GM21717 (cell line): ENCODE measurements at regions not wholly inside any gene's neighbourhood (a gene's known extent, or its start where the extent isn't known, plus 50 kb on each side); places are given as distances from the start of the nearest gene placed in this dataset.

ENCODE experiments used
- ATAC-seq: cut with Tn5 transposase; IDR thresholded peaks from one replicate; pipeline ENCODE4 v1.9.1; 2021; ENCODE audit warnings: mild to moderate bottlenecking, moderate library complexity; ENCODE audit not compliant: unreplicated experiment

DNA sequence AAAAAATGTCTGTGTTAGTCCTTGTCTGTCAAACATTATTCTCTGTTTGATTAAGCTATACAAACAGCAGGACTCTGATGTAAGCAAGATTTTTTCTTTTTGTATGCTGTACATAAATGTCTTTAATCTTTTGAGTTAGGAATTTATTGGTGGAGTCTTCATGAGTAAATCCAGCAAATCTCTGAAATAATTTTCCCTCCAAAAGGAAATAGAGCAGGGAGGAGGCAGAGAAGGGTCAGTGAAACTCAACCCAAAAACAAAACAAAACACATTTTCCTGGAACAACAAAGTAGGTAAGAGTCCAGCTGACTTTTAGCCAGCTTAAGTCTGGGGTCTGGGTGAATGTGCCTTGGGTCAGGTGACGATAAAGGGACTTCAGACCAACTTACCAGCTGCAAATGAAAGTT, 113.7 kb downstream of the FOXA2 start:
- ATAC-seq: no peak

DNA sequence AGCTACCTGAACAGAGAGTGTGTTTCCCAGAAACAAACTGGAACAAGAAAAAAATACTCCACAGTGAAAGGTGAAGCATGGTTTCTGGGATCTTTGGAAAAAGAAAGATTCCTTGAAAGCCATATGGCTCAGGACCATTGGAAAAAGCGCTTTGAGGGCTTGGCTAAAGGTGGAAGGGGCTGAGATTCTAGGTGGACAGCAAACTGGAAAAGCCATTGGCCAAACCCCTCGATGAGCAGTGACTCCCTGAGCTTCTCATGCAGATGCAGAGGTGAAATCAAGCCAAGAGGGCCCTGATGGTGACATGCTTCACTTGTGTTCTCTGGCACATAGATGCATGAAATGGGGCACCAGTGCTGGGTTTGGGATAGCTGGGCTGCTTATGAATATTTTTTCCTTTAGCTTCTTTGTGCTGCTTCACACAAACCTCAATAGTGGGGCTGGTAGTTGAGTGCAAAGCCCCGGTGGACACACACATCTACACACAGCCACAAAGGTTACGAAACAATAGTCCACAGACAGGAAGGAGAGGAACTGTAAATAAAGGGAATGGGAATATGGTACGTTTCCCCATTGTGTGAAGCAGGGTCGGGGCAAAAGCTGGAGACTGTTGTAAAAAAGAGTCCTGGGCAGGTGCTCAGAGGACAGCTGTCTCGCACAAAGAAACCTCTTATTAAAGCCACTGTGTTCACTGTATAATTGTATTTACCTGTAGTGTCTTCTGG, 117.8 kb downstream of the FOXA2 start:
- no peak for ATAC-seq

DNA sequence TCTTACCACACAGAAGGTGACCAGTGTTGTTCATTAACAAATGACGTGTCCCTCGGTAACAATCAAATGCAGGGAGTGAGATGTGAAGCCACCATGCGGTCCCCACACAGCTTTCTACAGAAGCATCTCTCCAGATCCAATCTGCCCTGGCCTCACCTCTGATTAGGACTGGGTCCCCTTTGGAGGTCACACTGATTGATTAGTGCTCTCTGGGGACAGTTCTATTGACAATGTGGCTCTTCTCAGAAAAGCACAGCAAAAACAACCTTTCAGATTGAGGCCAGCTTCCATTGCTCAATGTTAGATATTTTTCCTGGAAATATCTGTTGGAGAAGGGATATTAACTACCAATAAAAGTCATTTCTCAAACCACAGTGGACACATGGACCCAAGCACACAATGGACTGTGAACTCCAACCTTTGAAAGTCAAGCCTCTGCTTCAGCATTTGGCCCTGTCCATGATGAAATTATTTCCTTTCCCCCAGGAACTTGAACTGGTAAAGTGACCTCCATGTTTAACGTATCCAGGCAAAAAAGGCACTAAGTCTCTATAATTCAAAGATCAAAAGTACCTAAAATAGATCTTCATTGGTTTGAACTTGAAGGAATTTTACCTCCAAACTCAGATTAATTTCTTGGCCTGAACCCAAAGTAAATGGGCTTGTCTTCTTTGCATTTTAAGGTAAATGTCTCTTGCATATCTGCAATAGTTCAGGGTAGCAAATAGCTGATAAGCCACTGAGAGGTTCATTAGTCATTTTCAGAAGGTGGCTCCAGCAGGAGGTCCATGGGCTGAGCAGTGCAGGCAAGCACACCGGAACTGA, 118.5 kb downstream of the FOXA2 start:
- ATAC-seq: no peak

DNA sequence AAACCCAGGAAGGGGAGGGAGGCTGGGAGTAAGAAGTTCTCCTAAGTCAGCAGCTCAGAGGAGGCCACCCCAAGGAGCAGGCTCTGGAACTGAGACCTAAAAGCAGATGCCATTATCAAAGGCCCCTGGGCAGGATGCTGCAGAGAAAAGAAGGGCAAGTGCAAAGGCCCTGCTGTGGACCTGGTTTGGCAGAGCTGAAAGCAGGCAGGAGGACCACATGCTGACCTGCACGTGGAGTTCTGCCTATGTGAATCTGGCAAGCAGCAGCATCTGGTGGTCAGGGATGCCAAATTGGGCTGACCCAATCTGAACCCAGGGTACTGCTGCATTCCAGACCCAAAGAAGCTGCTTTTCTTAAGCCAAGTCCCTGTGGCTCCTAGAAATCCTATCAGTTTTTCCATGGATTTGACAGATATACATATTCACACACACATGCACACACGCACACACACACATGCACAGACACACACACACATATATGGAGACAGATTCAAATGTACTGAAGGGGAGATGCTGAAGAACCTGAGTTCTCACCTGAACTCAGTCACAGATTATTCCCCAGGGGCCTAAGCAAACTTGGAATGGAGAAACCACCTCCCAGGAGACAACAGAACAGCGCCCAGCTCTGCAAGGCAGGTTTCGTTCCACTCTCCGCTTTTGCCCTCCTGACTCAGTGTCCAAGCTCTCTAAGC, 119.9 kb downstream of the FOXA2 start:
- ATAC-seq: no peak

DNA sequence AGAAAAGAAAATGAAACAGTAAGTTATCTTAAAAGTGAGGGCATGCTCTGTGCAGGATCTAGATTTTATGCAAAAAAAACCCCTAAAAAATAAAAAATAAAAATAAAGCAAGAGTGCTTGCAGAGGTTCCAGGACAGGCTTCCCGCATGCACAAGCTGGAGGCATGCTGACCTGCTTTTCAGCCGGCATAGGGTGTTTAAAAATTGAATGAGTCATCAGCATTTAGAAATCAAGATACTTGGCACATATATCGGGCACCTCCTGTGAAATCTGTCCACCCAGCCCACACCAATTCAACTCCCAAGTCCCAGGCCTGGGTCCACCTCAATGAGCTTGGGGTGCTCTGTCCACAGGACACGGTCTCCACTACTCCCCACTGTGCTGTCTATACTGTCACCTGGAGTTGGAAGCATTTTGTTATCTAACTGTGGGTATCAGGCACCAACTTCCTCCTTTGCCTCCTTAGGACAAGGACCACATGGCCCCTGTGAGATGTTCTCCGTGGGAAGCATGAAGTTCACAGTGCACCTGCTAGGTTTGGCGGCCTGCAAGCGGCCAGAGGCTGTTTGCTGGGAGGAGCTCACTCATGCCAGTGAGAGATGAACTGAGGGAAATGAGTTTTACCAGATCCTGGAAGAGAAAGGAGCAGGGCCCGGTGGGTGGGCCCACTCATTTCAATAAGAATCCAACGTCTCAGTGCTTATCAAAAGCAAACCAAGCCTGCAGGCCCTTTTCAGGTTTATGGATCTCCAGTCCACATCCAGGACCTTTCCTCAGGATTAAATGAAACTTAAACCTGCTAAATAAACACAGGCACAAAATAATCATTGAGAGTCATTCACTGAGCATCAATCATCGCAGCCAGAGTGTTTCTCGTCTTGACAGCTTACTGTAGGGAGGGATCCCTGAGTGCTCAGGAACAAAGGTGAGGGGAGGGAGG, 121.1 kb downstream of the FOXA2 start:
- no peak for ATAC-seq

DNA sequence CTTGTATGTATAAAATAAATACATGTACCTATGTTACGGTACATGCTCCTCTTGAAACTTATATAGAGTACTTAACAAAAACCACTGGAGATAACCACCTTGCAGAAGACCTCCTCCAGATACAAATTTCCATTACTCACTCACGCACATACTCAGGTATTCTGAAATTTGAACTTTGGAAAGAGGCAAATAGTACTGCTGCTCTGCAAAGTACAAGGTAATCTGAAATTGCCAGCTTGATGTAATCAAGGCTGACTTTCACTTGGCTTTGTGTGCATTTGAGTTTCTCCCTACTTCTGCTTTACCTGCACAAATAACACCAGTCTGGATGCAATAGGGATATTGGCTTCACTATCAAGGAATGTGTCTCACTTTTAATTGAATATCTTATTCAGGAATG, 123.6 kb downstream of the FOXA2 start:
- no peak for ATAC-seq

DNA sequence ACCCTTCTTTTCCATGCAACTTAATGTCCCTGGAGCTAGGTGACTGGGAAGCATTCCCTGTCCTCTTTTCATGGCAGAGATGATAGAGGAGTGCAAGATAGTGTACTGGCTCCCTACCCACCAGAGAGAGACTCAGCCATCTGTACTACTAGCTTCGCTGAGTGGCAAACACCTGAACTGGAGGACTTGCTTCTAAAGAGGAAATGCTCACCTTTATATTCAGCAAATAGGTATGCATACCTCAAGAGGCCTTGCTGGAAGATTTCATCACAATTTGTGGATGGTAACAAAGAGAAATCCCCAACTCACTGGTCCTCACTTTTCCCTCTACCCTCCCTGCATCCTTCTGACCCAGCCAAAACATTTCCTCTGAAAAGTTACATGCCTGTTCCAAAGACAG, 124.1 kb downstream of the FOXA2 start:
- no peak for ATAC-seq

DNA sequence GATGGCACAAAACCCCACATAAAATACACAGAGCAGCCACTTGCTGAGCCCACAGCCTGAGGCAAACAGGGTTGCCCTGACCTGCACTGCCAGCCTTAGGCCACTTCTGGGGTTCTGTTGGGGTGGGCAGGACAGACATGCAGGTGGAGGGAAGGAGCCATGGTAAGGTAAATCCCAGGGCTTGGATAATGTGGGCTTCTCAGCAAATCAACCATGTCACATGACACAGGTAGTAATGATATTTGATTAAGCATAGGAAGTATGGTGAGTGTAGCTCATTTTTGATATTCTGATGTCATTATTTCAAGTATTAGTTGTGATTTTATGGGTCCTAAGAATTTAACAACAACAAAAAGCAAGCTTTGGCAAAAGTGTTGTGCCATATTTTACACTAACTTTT, 124.6 kb downstream of the FOXA2 start:
- no peak for ATAC-seq

DNA sequence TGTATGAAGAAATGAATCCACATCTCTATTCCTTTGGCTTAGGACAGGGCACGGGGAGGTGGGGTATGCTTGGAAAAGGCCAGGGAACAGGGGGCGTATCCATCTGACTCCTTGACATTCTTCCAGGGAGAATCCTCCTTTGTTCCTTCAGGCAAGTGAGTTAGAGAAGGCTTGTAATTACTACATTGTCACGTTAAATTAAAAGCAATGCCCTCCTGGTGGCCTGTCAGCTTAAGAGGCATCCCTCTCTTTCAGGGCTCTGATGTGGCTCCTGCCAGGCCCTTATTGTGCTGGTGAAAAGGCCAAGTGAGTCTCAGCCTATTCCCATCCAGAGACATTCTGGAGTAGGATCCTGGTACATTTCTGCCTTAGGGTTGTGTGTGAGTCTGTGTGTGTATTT, 128.3 kb downstream of the FOXA2 start:
- ATAC-seq: no peak

DNA sequence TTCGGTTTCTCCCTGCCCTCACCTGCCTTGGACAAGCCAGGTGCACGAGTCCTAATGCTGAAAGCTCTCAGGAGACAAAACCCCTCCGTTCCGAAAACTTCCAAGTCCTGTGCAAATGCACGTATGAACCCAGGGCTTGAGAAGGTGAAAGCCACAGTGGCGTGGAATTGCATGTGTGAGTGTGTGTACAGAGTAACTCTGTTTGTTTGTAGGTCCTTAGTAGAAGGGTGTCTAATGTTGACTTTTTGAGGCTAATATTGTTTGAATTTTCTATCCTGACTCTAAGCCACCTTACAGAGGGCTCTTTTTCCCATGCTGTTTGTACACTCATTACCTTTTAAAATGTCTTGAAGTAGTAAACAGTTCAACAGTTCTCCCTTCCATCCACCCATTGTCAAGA, 129.1 kb downstream of the FOXA2 start:
- no peak for ATAC-seq

DNA sequence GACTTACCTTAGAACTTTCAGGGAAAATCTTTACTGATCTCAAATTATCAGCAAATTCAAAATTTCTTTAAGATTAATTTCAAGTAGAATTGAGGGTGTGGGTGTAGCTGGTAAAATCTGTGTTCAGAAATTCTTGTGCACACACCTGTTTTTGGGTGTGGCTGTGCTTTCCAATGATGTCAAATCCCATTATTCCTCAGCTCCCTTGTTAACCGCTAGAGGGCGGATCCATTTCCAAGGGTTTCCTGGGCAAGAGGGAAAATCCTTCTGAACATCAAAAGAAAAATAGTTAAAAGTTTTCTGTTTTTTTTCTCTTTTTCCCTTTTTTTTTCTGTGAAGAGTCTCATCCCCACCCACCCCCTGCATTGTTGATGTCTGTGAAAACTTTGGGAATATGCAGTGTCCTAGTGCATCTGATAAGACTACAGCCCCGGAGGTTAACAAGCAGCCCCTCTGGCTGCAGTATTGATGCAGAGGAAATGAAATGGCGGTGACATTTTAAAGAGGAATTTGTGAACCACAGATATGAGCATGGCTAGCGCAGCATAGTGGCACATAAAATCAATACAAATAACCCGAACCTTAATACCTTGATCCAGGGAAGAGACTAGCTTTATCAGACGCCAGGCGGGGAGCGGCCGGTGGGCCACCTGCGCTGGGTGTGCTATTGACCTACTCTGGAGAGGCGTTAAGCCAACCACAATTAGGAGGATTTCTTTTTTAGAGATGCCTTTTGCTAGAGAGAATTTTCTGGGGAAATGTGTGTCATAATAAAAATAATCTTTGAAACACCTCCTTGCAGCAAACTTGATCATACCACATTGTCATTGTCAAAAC, 130.9 kb downstream of the FOXA2 start:
- ATAC-seq: no peak

DNA sequence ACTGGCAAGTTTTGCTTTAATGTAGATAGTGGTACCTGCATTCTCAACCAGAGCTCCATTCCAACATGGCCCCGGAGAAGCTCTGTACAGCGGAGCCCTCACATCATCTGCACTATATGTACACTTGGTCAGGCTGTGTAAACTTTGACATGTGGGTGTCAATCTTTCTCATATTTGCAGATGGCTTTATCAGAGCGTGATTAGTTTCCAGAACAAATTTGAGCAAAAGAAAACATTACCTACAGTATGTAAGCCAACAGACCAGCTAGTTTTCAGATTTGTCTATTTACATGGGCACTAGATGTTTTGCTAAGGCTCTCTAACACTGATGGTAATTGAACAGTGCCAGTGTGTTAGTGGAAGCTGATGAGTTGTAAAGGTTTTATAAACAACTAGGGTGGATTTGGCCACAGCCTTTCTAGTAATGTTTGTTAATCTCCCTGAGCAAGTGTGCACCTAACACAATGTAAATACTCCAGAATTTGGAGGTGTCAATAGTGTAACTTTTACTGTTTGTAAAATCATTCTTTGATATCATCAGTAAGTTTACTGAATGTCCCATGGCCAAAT, 131.8 kb downstream of the FOXA2 start:
- no peak for ATAC-seq

DNA sequence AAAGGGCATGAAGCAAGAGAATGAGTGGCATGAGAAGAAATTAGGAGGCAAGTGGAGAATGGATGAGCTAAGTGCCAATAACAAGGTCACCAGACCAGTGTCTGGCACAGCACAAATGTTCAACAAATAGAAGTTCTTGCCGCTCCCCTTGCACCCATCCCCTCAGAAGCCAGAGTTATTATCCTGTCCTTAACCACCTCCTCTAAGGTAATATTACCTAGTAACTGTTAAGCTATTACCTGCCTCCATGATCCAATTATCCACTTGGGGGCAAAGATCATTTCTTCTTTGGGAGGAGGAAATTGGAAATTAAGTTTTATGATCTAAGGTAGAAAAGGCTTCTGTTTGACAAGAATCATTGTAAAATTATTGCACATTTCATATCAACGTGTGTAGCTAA, 133.8 kb downstream of the FOXA2 start:
- no peak for ATAC-seq

DNA sequence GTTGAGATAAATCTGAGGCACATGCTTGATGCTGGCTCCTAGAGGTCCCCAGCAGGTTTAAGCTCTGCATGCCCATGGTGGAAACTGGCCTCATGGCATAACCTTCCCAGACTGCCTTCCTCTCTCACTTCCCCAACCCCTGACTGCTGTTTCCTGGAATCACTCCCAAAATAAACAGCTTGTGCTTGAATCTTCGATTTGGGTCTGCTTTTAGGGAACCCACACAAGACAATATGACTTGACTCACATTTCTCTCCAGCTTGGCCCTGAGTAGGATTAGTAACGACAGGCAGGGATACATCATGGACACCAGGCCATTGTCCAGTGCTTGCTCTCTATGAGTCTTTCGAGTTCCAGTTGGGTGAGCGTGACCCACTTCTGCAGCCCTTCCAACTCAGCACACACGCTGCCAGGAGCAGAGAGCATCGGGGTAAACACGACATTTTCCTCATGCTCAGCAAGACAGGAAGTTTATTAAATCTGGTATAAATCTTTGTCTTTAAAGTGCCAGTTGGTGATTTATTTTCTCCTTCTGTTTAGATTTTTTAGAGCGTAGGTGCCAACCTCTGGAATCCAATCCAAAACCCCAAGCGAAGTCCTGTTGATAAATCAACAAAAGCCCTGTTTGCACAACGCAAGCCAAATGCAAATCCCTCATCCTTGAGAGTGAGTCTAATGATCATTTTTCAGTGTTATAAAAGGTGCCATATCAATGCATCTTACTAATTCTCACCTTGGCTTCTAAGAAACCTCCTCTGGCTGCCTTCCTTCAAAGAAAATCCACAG, 135.0 kb downstream of the FOXA2 start:
- ATAC-seq: no peak

DNA sequence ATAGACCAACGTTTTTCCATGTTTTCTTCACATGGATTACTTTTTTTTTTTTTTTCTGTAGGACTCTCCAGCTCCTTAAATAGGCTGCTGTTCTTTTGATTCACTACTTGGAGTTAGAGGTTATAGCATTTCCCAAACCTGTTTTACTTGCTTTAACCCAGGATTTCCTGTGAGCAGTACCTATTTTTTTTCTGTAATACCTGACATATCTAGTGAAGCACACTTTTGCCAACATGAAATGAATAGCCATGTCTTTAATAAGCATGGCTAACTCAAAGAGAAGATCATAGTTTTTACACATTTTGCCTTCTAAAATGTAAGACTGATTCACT, 137.0 kb downstream of the FOXA2 start:
- ATAC-seq: no peak

DNA sequence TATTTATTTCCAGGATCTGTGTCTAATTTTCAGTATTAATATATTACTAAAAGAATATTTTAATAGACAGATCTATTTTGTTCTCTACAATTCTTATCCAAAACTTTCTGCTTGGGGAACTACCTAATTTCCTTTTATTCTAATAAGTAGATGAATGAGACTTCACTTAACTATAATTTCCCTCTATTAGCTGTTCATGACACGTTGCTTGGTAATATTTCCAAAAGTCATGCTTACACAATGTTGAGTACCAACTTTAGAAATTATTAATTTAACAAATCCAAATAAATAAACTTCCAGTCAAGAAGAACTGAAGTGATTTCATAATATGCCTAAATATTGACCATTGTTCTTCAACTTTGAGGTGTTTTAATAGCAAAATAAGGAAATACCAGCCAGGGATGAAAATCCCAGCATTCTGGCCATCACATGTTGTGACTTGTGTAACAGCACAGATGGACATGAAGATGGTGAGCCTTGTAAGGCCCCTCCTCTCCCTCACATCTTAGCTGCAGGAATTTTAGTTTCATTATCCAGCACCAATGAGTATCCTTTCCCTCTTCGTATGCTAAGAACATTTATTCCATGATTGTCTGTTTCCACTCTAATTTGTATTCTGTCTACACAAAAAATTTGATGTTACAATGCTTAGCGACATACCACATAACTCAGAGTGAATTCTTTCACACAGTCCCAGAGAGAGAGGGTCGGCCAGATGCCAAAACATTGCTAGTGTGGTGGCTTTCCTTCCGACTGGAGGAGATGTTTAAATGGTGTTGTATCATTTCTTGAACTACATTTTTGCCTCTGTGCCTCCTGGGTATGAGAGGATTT, 137.5 kb downstream of the FOXA2 start:
- no peak for ATAC-seq

DNA sequence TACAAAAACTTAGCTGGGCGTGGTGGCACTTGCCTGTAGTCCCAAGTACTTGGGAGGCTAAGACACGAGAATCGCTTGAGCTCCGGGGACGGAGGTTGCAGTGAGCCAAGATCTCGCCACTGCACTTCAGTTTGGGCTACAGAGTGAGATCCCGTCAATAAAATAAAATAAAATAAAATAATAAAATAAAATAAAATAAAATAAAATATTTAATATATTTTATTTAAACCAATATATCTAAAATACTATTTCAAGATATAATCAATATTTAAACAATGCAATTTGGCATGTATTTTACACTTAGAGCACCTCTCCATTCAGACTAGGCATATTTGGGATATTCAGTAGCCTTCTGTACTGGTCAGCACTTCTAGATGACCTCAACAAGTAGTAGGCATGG, 142.1 kb downstream of the FOXA2 start:
- no peak for ATAC-seq

DNA sequence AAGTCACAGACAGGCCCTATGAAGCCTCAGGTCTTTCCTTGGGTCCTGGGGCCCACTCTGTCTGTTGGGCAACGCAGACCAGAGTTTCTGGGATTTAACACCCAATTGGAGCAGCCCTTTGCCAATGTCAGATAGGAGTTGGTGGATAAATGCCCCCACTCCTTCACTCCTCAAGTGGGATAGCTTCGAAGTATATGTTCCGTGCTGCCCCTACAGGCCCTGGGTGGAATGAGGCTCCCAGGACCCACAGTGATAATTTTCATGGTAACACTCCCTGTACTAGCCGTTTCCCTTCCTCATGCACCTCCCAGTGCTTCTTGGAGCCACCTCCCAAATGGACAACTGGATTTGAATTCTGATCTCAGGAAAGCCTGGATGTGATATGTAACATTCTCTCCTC, 145.4 kb downstream of the FOXA2 start:
- ATAC-seq: no peak
